ENCODE measurements at regions not wholly inside any gene's neighbourhood (a gene's known extent, or its start where the extent isn't known, plus 50 kb on each side); places are given as distances from the start of the nearest gene placed in this dataset.

GRCh38 chr16:6155271-6155670, 1057.7 kb upstream of the EEF2KMT start:
- H3K4me3 ChIP-seq (ENCODE audit: insufficient read depth, low read length, poor library complexity, severe bottlenecking): no peak overlapping the region
- TF ChIP-seq CTCF (IDR thresholded peaks at IDR 0.05; ENCODE audit: insufficient read depth, low read length, poor library complexity, severe bottlenecking) (no peak), EZH2phosphoT487 (conservative IDR thresholded peaks at IDR 0.05; ENCODE audit: low read length) (no peak)
- H3K4me2 ChIP-seq (ENCODE audit: low read depth, low read length, poor library complexity, severe bottlenecking): no peak overlapping the region
- H3K9me2 ChIP-seq (replicated peaks; ENCODE audit: insufficient read depth, low read length): no peaks in the 10 kb centered on the region
- no peaks in the 10 kb centered on the region for H3F3A ChIP-seq (ENCODE audit: insufficient read depth)
- H3K9me3 ChIP-seq (ENCODE audit: insufficient read depth, low read length): no peaks in the 10 kb centered on the region
- no peaks in the 10 kb centered on the region for H4K20me1 ChIP-seq (ENCODE audit: low read depth, low read length)
- no peak overlapping the region for H3K27ac ChIP-seq (ENCODE audit: low read depth, low read length)
- no peak overlapping the region for H3K9ac ChIP-seq (ENCODE audit: low read length)
- H3K79me2 ChIP-seq (ENCODE audit: insufficient read depth, low read length): no peaks in the 10 kb centered on the region
- no peaks in the 10 kb centered on the region for H3K27me3 ChIP-seq (ENCODE audit: low read length)
- no peak overlapping the region for H2AFZ ChIP-seq (ENCODE audit: low read depth, low read length, severe bottlenecking)
- H3K36me3 ChIP-seq (ENCODE audit: low read length): no peaks in the 10 kb centered on the region

- H3K9ac ChIP-seq (ENCODE audit: low read length): no peak overlapping the region
- no peak overlapping the region for H3K4me2 ChIP-seq (ENCODE audit: low read depth, low read length, poor library complexity, severe bottlenecking)
- no peak for TF ChIP-seq CTCF (IDR thresholded peaks at IDR 0.05; ENCODE audit: insufficient read depth, low read length, poor library complexity, severe bottlenecking)
- no peak for TF ChIP-seq EZH2phosphoT487 (conservative IDR thresholded peaks at IDR 0.05; ENCODE audit: low read length)
- no peaks in the 10 kb centered on the region for H3K9me3 ChIP-seq (ENCODE audit: insufficient read depth, low read length)
- H2AFZ ChIP-seq (ENCODE audit: low read depth, low read length, severe bottlenecking): no peak overlapping the region
- H3K9me2 ChIP-seq (replicated peaks; ENCODE audit: insufficient read depth, low read length): no peaks in the 10 kb centered on the region
- no peaks in the 10 kb centered on the region for H4K20me1 ChIP-seq (ENCODE audit: low read depth, low read length)
- H3K4me3 ChIP-seq (ENCODE audit: insufficient read depth, low read length, poor library complexity, severe bottlenecking): no peak overlapping the region
- no peaks in the 10 kb centered on the region for H3K27me3 ChIP-seq (ENCODE audit: low read length)
- H3K27ac ChIP-seq (ENCODE audit: low read depth, low read length): no peak overlapping the region
- no peaks in the 10 kb centered on the region for H3K79me2 ChIP-seq (ENCODE audit: insufficient read depth, low read length)
- H3K36me3 ChIP-seq (ENCODE audit: low read length): no peaks in the 10 kb centered on the region
- no peaks in the 10 kb centered on the region for H3F3A ChIP-seq (ENCODE audit: insufficient read depth)
Measured at GRCh38 chr16:6153901-6154300, 1056.3 kb upstream of the EEF2KMT start.

GRCh38 chr16:6149031-6149430, 1051.4 kb upstream of the EEF2KMT start:
- Histone ChIP-seq H3K27ac (ENCODE audit: low read depth, low read length) (no peak overlapping the region), H3K9ac (ENCODE audit: low read length) (no peak overlapping the region), H3K36me3 (ENCODE audit: low read length) (no peaks in the 10 kb centered on the region), H2AFZ (ENCODE audit: low read depth, low read length, severe bottlenecking) (no peak overlapping the region), H3K79me2 (ENCODE audit: insufficient read depth, low read length) (no peaks in the 10 kb centered on the region), H3F3A (ENCODE audit: insufficient read depth) (no peaks in the 10 kb centered on the region), H3K4me3 (ENCODE audit: insufficient read depth, low read length, poor library complexity, severe bottlenecking) (no peak overlapping the region), H3K4me2 (ENCODE audit: low read depth, low read length, poor library complexity, severe bottlenecking) (no peak overlapping the region), H4K20me1 (ENCODE audit: low read depth, low read length) (no peaks in the 10 kb centered on the region), H3K9me3 (ENCODE audit: insufficient read depth, low read length) (no peaks in the 10 kb centered on the region), H3K27me3 (ENCODE audit: low read length) (no peaks in the 10 kb centered on the region), H3K9me2 (replicated peaks; ENCODE audit: insufficient read depth, low read length) (no peaks in the 10 kb centered on the region)
- no peak for TF ChIP-seq EZH2phosphoT487 (conservative IDR thresholded peaks at IDR 0.05; ENCODE audit: low read length)
- no peak for TF ChIP-seq CTCF (IDR thresholded peaks at IDR 0.05; ENCODE audit: insufficient read depth, low read length, poor library complexity, severe bottlenecking)

Measured in SU-DHL-6 (cell line).